ENCODE measurements at regions not wholly inside any gene's neighbourhood (a gene's known extent, or its start where the extent isn't known, plus 50 kb on each side); places are given as distances from the start of the nearest gene placed in this dataset.
"Not testable (repeated sequence)": the region's sequence is repeated elsewhere in the genome, so short reads cannot be mapped to it uniquely, and the experiment has no call there.

DNA sequence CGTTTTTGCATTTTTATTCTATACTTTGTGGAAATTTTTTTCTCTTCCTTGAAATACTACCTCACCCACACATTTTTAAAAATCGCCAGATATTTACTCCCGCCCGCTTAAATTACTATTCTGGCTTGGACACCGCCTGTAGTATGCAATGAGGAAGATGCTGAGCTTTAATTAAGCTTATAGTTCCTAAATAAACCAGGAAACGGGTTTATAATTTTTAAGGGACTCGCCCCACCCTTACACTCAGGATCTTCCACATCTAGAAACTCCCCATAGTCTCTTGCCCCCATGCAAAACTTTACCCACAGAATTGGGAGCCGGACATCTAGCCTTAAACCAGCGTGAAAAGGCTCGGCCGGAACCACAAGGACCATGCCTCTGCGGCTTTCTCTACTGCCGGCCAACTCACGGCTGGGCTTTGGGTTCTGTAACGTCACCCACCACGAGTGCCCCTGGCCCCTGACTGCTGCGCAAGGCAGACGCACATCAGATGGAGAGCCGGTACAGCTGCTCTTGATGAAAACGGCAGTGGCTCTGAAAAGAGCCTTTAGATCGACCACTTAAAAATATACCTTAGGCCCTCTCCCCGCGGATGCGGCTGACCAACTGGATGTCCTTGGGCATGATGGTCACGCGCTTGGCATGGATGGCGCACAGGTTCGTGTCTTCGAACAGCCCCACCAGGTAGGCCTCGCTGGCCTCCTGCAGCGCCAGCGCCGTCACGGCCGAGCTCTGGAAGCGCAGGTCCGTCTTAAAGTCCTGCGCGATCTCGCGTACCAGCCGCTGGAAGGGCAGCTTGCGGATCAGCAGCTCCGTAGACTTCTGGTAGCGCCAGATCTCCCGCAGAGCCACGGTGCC is 66.3 kb downstream of the FAM72B start:
- not testable (repeated sequence) for TF ChIP-seq POLR2A, POLR2AphosphoS5, EP300 (IDR thresholded peaks at IDR 0.05)
- TF ChIP-seq, protein P1, sequence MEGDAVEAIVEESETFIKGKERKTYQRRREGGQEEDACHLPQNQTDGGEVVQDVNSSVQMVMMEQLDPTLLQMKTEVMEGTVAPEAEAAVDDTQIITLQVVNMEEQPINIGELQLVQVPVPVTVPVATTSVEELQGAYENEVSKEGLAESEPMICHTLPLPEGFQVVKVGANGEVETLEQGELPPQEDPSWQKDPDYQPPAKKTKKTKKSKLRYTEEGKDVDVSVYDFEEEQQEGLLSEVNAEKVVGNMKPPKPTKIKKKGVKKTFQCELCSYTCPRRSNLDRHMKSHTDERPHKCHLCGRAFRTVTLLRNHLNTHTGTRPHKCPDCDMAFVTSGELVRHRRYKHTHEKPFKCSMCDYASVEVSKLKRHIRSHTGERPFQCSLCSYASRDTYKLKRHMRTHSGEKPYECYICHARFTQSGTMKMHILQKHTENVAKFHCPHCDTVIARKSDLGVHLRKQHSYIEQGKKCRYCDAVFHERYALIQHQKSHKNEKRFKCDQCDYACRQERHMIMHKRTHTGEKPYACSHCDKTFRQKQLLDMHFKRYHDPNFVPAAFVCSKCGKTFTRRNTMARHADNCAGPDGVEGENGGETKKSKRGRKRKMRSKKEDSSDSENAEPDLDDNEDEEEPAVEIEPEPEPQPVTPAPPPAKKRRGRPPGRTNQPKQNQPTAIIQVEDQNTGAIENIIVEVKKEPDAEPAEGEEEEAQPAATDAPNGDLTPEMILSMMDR (IDR thresholded peaks at IDR 0.05) = not testable (repeated sequence)

All from gastroesophageal sphincter (tissue), 3 donors.